ENCODE measurements at regions not wholly inside any gene's neighbourhood (a gene's known extent, or its start where the extent isn't known, plus 50 kb on each side); places are given as distances from the start of the nearest gene placed in this dataset.

GRCh38 chr10:128297709-128298378, 171.6 kb upstream of the MKI67 start:
- TF ChIP-seq CTCF (CRISPR knock-in tag; IDR thresholded peaks at IDR 0.05) (no peak), TAF1 (CRISPR knock-in tag; IDR thresholded peaks at IDR 0.05) (no peak), PRMT3 (CRISPR knock-in tag; IDR thresholded peaks at IDR 0.05; ENCODE audit: borderline replicate concordance, low read depth) (no peak), SRF (IDR thresholded peaks at IDR 0.05; ENCODE audit: low read depth, low read length) (no peak), NFYB (CRISPR knock-in tag; IDR thresholded peaks at IDR 0.05) (no peak), SUZ12 (IDR thresholded peaks at IDR 0.05; ENCODE audit: low read depth, low read length) (no peak), BCLAF1 (IDR thresholded peaks at IDR 0.05) (no peak), CREB1 (IDR thresholded peaks at IDR 0.05) (no peak), CREB1 (CRISPR knock-in tag; IDR thresholded peaks at IDR 0.05) (no peak)

Data from HepG2 (cell line).